HCT116 (cell line): ENCODE measurements at regions not wholly inside any gene's neighbourhood (a gene's known extent, or its start where the extent isn't known, plus 50 kb on each side); places are given as distances from the start of the nearest gene placed in this dataset.

Experiments used
- ATAC-seq: fragments of 200-7000 bp; cut with Tn5 transposase; 2 replicates; pipeline ENCODE4 v1.9.1; 2020; ENCODE audit warnings: mild to moderate bottlenecking, moderate library complexity
- BruUV-seq: library from RNA; stranded (reverse); fragments of 400-500 nt; replicated peaks from 2 replicates; lab custom pipeline; 2021; lab: Mats Ljungman, UMichigan
- CTCF ChIA-PET: fragments of 300-600 bp; sonication (Branson Sonifier 250); formaldehyde crosslinking; loops from one replicate; lab custom pipeline; 2021; ENCODE audit warnings: antibody characterized with exemption; lab: Charles Lee
- POLR2A ChIA-PET: fragments of 300-600, 350-600 bp; sonication (Branson Sonifier 250); formaldehyde crosslinking; loops from one replicate; lab custom pipeline; 2021; ENCODE audit warnings: antibody characterized with exemption; lab: Charles Lee
- RAD21 ChIA-PET, 2 experiments: fragments of 300-600 bp; sonication (Branson Sonifier 250); formaldehyde crosslinking; loops; one replicate each; lab custom pipeline; 2023; ENCODE audit warnings: low total read pairs in 2 of 2; ENCODE audit not compliant: uncharacterized antibody in 2 of 2, unreplicated experiment in 2 of 2, low non-redundant PET in 1 of 2; lab: Charles Lee
- DNase-seq: peaks from one replicate; pipeline ENCODE4 v3.0.0-alpha.2; 2010; ENCODE audit warnings: low read depth, low spot score
- H2AFZ ChIP-seq: fragments of 200-600 bp; shearing (Covaris generic), sonication (generic); 2 replicates; pipeline ENCODE4 v1.6.1; 2017; ENCODE audit warnings: low read depth, mixed run types, mixed read lengths, antibody characterized with exemption, low read length; ENCODE audit not compliant: poor library complexity, severe bottlenecking
- H3K27ac ChIP-seq: 2 replicates; pipeline ENCODE4 v1.5.1; 2012; ENCODE audit warnings: low read depth, low read length
- H3K27me3 ChIP-seq: fragments of 200-600 bp; sonication (generic); 2 replicates; pipeline ENCODE4 v1.6.1; 2016; ENCODE audit warnings: mixed run types, low read length, mixed read lengths; ENCODE audit not compliant: insufficient read depth
- H3K36me3 ChIP-seq, 2 experiments: fragments of 200-500 bp in 1 of 2; fragments of 200-600 bp in 1 of 2; sonication (Bioruptor generic) in 1 of 2; sonication (generic) in 1 of 2; 2 replicates each; pipeline versions ENCODE4 v1.5.1 to v1.6.1; 2014 to 2016; ENCODE audit warnings: low read length in 2 of 2, inconsistent platforms in 1 of 2, mixed read lengths in 1 of 2, mixed run types in 1 of 2; ENCODE audit not compliant: insufficient read depth in 2 of 2, control insufficient read depth in 1 of 2
- H3K4me1 ChIP-seq, 2 experiments: fragments of 200-600 bp in 1 of 2; sonication (generic) in 1 of 2; 2 replicates each; pipeline versions ENCODE4 v1.5.1 to v1.6.1; 2012 to 2017; ENCODE audit warnings: low read length in 2 of 2, inconsistent platforms in 1 of 2, mild to moderate bottlenecking in 1 of 2, mixed read lengths in 1 of 2, mixed run types in 1 of 2, moderate library complexity in 1 of 2; ENCODE audit not compliant: insufficient read depth in 2 of 2, control insufficient read depth in 1 of 2
- H3K4me2 ChIP-seq: fragments of 200-600 bp; sonication (generic); 2 replicates; pipeline ENCODE4 v1.6.1; 2017; ENCODE audit warnings: mixed run types, low read length, mixed read lengths
- H3K4me3 ChIP-seq, 2 experiments: fragments of 200-600 bp in 1 of 2; sonication (generic) in 1 of 2; replicated peaks in 1 of 2; 2 replicates each; pipeline ENCODE4 v1.5.1; 2011 to 2016; ENCODE audit warnings: low read length in 2 of 2, control low read depth in 1 of 2, low read depth in 1 of 2, mild to moderate bottlenecking in 1 of 2, mixed read lengths in 1 of 2, mixed run types in 1 of 2
- H3K79me2 ChIP-seq: fragments of 200-600 bp; sonication (generic); 2 replicates; pipeline ENCODE4 v1.6.1; 2017; ENCODE audit warnings: mild to moderate bottlenecking, mixed run types, low read length, moderate library complexity, mixed read lengths; ENCODE audit not compliant: insufficient read depth
- H3K9ac ChIP-seq: fragments of 200-600 bp; sonication (generic); 2 replicates; pipeline ENCODE4 v1.6.1; 2016; ENCODE audit warnings: low read length, mixed read lengths
- H3K9me2 ChIP-seq: fragments of 200-600 bp; sonication (generic), shearing (Covaris generic); 2 replicates; pipeline ENCODE4 v1.6.1; 2017; ENCODE audit warnings: mixed run types, mild to moderate bottlenecking, moderate library complexity; ENCODE audit not compliant: insufficient read depth
- H3K9me3 ChIP-seq, 2 experiments: fragments of 200-500 bp in 1 of 2; fragments of 200-600 bp in 1 of 2; sonication (Bioruptor generic) in 1 of 2; sonication (generic) in 1 of 2; 2 replicates each; pipeline ENCODE4 v1.6.1; 2014 to 2017; ENCODE audit warnings: low read length in 2 of 2, mixed read lengths in 2 of 2, inconsistent platforms in 1 of 2, low read depth in 1 of 2, mild to moderate bottlenecking in 1 of 2, mixed run types in 1 of 2, moderate library complexity in 1 of 2; ENCODE audit not compliant: control insufficient read depth in 1 of 2, insufficient read depth in 1 of 2
- H4K20me1 ChIP-seq: fragments of 200-600 bp; sonication (generic), shearing (Covaris generic); 2 replicates; pipeline ENCODE4 v1.6.1; 2017; ENCODE audit warnings: mixed run types, mild to moderate bottlenecking, moderate library complexity; ENCODE audit not compliant: insufficient read depth
- RAD21 ChIP-seq: IDR thresholded peaks from 2 replicates; pipeline ENCODE4 v1.6.1; 2012; ENCODE audit warnings: low read depth, mild to moderate bottlenecking
- intact Hi-C: fragments of 100-400 bp; cut with micrococcal nuclease; formaldehyde crosslinking; loops from 2 replicates; pipeline ENCODE4 v1.10.0; 2022
- TF ChIP-seq, protein P1 (sequence below): IDR thresholded peaks from 2 replicates; pipeline ENCODE4 v1.6.1; 2011; ENCODE audit warnings: mild to moderate bottlenecking, low read length, moderate library complexity; ENCODE audit not compliant: insufficient replicate concordance; ENCODE audit errors: extremely low read depth
- TF ChIP-seq, protein P2 (sequence below), 3 experiments: fragments of 200-600 bp in 1 of 3; sonication (generic) in 1 of 3; IDR thresholded peaks in 2 of 3; conservative IDR thresholded peaks in 1 of 3; 2 replicates each; pipeline ENCODE4 v1.5.1; 2012 to 2017; ENCODE audit warnings: low read depth in 2 of 3, low read length in 2 of 3, antibody characterized with exemption in 1 of 3, borderline replicate concordance in 1 of 3, control low read depth in 1 of 3, mild to moderate bottlenecking in 1 of 3, mixed read lengths in 1 of 3, mixed run types in 1 of 3, moderate library complexity in 1 of 3; ENCODE audit not compliant: insufficient read depth in 1 of 3

DNA sequence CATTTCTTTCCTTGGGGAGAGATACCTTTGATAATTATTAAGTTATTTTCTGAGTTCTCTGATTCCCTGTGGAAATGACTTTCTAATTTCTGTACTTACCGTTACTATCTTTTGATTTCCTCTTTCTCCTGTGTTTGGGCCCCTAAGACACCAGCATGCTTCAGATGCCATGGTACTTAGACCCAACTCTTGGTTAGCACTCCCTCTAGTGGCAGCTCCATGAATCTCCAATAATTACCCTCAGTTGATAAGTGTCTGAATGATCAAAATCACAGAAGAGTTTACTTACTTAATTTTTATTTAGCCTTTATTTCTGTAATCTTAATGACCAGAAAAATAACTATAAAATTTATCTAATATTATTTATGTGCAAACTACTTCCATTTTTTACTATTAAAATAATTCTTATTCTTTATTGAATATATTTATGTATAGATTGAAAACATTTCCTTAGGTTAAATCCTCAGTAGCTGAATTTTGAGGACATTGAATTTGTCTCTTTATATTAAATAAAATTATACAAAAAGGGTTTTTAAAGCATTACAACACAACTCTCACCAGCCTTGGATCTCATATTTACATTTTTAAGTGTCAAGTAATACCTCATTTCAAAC, 300.4 kb downstream of the KCNS3 start:
- intact Hi-C loops: loop anchor here (1.0 to 10.0 kb wide), 4 partner anchors 92 to 704 kb away; no protein-coding TSS in a partner anchor
- DNase-seq (peak; percentile 40), ATAC-seq (peak; percentile 90)
- ChIA-PET POLR2A (interaction anchor here (0.6 kb wide), 1 partner anchor 237 kb away, joined by 3 read pairs; no protein-coding TSS in a partner anchor), RAD21 (no interaction called here), CTCF (interaction anchor here (0.8 to 3.4 kb wide), 3 partner anchors 29 to 328 kb away, joined by 4 to 16 read pairs (median 4); no protein-coding TSS in a partner anchor)
- Histone ChIP-seq H2AFZ (no peak overlapping the region), H3K79me2 (no peaks in the 10 kb centered on the region), H3K4me1 (no peaks in the 10 kb centered on the region), H3K4me3 (no peak overlapping the region), H3K4me2 (no peak overlapping the region), H3K36me3 (no peaks in the 10 kb centered on the region), H3K27me3 (peaks cover 10% of the 10 kb centered on the region), H3K9me3 (no peaks in the 10 kb centered on the region), H3K27ac (no peak overlapping the region), H4K20me1 (no peaks in the 10 kb centered on the region), H3K9me2 (no peaks in the 10 kb centered on the region), H3K9ac (no peak overlapping the region)
- TF ChIP-seq RAD21: peak; percentile 66
- TF ChIP-seq, protein P1, sequence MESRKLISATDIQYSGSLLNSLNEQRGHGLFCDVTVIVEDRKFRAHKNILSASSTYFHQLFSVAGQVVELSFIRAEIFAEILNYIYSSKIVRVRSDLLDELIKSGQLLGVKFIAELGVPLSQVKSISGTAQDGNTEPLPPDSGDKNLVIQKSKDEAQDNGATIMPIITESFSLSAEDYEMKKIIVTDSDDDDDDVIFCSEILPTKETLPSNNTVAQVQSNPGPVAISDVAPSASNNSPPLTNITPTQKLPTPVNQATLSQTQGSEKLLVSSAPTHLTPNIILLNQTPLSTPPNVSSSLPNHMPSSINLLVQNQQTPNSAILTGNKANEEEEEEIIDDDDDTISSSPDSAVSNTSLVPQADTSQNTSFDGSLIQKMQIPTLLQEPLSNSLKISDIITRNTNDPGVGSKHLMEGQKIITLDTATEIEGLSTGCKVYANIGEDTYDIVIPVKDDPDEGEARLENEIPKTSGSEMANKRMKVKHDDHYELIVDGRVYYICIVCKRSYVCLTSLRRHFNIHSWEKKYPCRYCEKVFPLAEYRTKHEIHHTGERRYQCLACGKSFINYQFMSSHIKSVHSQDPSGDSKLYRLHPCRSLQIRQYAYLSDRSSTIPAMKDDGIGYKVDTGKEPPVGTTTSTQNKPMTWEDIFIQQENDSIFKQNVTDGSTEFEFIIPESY: no peak
- TF ChIP-seq, protein P2, sequence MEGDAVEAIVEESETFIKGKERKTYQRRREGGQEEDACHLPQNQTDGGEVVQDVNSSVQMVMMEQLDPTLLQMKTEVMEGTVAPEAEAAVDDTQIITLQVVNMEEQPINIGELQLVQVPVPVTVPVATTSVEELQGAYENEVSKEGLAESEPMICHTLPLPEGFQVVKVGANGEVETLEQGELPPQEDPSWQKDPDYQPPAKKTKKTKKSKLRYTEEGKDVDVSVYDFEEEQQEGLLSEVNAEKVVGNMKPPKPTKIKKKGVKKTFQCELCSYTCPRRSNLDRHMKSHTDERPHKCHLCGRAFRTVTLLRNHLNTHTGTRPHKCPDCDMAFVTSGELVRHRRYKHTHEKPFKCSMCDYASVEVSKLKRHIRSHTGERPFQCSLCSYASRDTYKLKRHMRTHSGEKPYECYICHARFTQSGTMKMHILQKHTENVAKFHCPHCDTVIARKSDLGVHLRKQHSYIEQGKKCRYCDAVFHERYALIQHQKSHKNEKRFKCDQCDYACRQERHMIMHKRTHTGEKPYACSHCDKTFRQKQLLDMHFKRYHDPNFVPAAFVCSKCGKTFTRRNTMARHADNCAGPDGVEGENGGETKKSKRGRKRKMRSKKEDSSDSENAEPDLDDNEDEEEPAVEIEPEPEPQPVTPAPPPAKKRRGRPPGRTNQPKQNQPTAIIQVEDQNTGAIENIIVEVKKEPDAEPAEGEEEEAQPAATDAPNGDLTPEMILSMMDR (IDR thresholded peaks at IDR 0.05 in 2 of 3, conservative IDR thresholded peaks at IDR 0.05 in 1 of 3; ENCODE audit: borderline replicate concordance in 1 of 3, insufficient read depth in 1 of 3, low read depth in 2 of 3, low read length in 2 of 3): peak; percentile 53 to 78 (median 76); a peak in 5 of 6 replicates
- no TSS peak for BruUV-seq
